Urinary bladder (tissue), 3 donors: ENCODE measurements at regions not wholly inside any gene's neighbourhood (a gene's known extent, or its start where the extent isn't known, plus 50 kb on each side); places are given as distances from the start of the nearest gene placed in this dataset.

Experiments
- DNase-seq: peaks from one replicate; pipeline ENCODE4 v3.0.0-alpha.2; 2015; ENCODE audit errors: extremely low spot score
- H3K27ac ChIP-seq: one replicate; pipeline ENCODE4 v1.5.1; 2013; ENCODE audit warnings: low read depth, mild to moderate bottlenecking, moderate library complexity
- H3K36me3 ChIP-seq: one replicate; pipeline ENCODE4 v1.6.1; 2013; ENCODE audit warnings: mild to moderate bottlenecking, moderate library complexity; ENCODE audit not compliant: insufficient read depth
- H3K4me1 ChIP-seq: one replicate; pipeline ENCODE4 v1.6.1; 2013; ENCODE audit warnings: mild to moderate bottlenecking, moderate library complexity; ENCODE audit not compliant: insufficient read depth
- H3K4me3 ChIP-seq: one replicate; pipeline ENCODE4 v1.5.1; 2013; ENCODE audit warnings: low read depth, low read length
- WGBS: extraction: QIAGEN DNeasy Blood & Tissue Kit; methylation state at CpG from one replicate; pipeline ENCODE4 v1.1.7; 2013; 5-methylcytosine and 5-hydroxymethylcytosine counted together
- donor health status: healthy with polysubstance abuse.
- donor health status: healthy.

DNA sequence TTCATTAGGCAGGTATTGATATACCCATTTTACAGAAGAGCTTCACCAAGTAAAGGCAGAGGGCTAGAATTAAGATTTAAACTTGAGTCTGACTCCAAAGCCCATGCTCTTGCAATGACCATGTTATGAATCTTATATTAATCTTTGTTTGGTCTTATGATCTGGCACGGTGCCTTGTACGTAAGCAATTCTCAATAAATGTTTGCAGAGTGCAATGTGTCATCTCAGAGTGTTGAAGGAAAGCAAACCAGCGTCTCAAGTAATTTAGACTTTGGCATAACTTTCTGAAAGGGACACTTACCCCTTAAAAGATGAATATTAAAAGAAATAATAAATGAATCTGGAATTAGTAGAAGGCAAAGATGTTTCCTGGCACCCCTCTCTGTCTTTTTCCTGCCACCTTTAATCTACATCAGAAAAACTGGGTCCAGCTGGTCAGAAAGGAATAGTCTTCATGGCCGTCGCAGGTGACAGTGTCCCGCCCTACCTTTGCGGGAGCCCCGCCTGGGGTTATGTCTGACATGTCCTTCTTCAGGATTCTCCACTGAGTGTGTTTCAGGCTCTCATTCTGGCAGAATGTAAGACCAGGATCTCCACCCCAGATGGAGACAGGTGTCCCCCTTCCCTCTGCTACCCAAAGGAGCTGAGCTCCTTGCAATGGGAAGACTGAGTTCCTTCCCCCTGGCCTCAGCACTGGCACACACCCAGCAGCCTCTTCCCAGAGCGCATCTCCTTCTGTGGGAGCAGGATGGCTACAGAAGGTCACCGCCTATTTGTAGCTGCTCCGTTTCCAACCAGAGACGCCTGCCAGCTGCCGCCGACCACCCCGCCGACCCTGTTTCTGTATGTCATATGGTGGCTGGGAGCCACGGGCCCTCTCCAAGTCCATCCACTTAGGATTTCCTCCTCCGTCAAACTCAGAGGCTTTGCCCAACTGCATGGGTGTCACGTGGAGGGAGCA is 266.3 kb upstream of the ECI2 start:
- H3K27ac ChIP-seq = no peak overlapping the region
- 47% methylated on average over 19 of the region's 19 CpGs for WGBS

DNA sequence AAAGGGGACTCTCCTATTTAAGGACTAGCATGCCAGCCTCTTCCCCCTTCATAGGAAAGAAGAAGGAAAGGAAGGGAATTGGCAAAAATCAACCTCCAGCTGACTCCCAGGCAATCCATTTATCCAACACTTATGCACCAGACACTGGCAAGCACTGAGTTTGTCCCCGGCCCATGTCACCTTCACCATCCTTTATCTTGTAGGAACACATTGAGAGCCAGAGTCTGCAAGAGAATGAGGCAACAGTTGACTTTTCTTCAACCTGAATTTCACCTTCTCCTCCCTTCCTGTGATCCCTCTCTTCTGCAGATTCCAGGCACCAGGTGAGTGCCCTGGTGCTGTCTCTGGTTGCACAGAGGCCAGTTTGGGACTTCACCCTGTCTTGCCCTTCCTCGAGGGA is 264.3 kb upstream of the ECI2 start:
- 94% methylated on average over 2 of the region's 2 CpGs for WGBS
- Histone ChIP-seq H3K4me1 (no peaks in the 10 kb centered on the region), H3K27ac (no peak overlapping the region), H3K36me3 (no peaks in the 10 kb centered on the region), H3K4me3 (no peak overlapping the region)
- no peak for DNase-seq

More for the DNA sequence above, 266.3 kb upstream of the ECI2 start:
- no peak for DNase-seq
- no peaks in the 10 kb centered on the region for H3K36me3 ChIP-seq
- no peak overlapping the region for H3K4me3 ChIP-seq
- H3K4me1 ChIP-seq = no peaks in the 10 kb centered on the region

DNA sequence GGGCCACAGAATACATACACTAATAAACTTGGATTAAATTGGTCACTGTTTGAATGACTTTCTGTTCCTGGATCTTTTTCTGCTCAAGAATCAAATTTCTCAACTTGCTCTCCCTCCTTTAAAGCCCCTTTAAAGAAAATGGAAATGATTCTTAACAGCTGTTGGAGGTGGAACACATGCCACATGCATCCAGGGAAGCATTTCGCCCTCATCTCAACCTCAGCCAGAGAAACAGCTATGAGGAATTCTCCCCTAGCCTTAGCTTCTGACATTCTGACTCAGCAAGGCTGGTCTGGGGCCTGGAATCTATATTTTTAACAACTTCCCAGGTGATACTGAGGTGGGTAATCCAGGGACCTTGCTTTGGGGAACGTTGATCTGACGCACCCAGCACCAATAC is 263.4 kb upstream of the ECI2 start:
- no peaks in the 10 kb centered on the region for H3K4me1 ChIP-seq
- 77% methylated on average over 3 of the region's 3 CpGs for WGBS
- DNase-seq = no peak
- H3K36me3 ChIP-seq = no peaks in the 10 kb centered on the region
- no peak overlapping the region for H3K4me3 ChIP-seq
- no peak overlapping the region for H3K27ac ChIP-seq

DNA sequence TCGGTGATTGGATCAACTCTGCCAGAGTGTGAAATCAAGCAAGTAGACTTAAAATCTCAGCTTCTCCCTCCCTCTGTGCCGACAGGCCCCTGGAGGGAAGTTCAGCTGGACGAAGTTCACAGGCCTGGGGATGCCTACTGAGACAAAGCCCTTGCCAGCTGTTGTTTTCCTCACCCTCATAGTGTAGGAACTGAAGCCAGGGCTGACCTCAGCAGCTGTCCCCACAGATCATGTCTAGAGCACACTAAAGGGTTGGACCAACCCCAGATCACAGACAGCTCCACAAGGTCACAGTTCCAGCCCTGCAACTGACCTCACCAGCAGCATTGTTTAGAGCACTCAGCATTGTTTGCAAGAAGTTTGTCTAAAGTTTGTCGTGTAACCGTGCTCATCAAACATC is 261.9 kb upstream of the ECI2 start:
- DNase-seq = no peak
- 81% methylated on average over 5 of the region's 5 CpGs for WGBS
- Histone ChIP-seq H3K4me1 (no peaks in the 10 kb centered on the region), H3K27ac (no peak overlapping the region), H3K4me3 (no peak overlapping the region), H3K36me3 (no peaks in the 10 kb centered on the region)

DNA sequence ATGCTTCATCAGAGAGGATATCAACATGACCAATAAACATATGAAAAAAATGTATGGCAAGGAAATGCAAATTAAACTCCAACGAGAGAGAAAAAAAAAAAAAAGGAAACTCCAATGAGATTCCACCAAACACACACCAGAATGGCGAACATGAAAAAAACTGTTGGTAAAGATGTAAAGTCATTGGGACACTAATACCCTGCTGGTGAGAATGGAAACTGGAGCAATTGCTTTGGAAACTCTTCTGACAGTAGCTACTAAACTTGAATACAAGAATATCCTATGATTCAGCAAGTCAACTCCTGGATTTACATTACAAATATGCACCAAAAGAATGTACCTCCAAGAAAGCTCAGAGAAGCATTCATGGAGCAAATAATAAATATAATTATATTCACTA is 260.7 kb upstream of the ECI2 start:
- no peak for DNase-seq
- WGBS = 79% methylated on average over 2 of the region's 2 CpGs
- Histone ChIP-seq H3K36me3 (no peaks in the 10 kb centered on the region), H3K4me1 (no peaks in the 10 kb centered on the region), H3K4me3 (no peak overlapping the region), H3K27ac (no peak overlapping the region)

DNA sequence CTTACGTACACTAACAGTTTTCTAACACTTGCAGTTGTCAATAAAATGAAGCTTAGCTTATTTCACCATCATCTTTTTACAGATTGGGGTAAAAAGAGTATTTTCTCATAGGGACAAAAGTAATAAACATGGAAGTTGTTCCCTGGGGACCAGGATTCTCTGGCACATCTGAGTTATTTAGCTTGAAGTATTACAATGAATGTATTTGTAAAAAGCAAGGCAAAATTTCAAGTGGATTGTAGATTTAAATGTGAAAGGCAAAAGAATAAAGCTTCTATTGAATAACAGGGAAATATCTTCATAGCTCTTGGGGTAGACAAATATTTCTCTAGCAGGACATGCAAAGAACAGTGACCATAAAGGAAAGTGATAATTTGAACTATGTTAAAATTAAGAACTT is 260.0 kb upstream of the ECI2 start:
- 63% methylated on average over 1 of the region's 1 CpG for WGBS
- Histone ChIP-seq H3K36me3 (no peaks in the 10 kb centered on the region), H3K27ac (no peak overlapping the region), H3K4me1 (no peaks in the 10 kb centered on the region), H3K4me3 (no peak overlapping the region)
- DNase-seq = no peak

DNA sequence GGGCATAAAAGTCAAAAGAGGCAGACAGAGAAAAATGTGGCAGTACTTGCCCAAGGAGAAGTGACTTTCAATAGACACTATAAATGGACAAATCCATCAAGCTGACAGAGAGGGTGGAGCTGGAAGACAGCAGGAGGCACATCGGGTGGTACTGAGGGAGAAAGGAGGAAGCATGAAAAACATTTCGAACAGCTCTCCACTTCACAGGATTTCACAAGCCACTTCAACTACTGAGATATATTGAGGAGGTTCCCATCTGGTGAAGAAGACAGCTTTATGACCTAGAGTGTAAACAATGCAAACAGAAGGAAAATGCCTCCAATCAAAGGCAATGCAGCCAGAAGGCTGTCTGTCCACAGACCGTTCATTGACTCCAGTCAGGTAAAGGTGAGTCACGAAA is 259.4 kb upstream of the ECI2 start:
- Histone ChIP-seq H3K27ac (no peak overlapping the region), H3K4me3 (no peak overlapping the region), H3K4me1 (no peaks in the 10 kb centered on the region), H3K36me3 (no peaks in the 10 kb centered on the region)
- DNase-seq = no peak
- 28% methylated on average over 4 of the region's 4 CpGs for WGBS

DNA sequence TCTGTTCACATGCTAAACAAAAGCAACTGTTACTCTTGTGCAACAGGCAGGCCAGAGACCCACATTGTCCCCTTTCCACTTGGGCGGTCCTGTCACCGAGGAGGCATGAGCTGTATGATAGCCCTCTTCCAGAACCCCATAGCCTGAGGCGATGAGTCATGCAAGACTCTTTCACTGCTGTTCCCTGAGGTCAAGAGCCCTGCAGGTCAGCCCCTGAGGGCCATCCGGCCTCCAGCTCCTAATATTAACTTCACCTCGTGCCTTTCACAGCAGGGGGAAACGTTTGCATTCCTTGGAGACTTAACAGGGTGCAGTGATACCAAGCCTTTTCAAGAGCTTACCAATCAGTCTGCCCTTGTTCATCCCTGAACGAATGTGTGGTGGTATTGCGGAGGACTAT is 253.3 kb upstream of the ECI2 start:
- H3K36me3 ChIP-seq = no peaks in the 10 kb centered on the region
- DNase-seq = no peak
- H3K4me1 ChIP-seq = no peaks in the 10 kb centered on the region
- H3K27ac ChIP-seq = no peak overlapping the region
- WGBS = 58% methylated on average over 8 of the region's 8 CpGs
- no peak overlapping the region for H3K4me3 ChIP-seq

DNA sequence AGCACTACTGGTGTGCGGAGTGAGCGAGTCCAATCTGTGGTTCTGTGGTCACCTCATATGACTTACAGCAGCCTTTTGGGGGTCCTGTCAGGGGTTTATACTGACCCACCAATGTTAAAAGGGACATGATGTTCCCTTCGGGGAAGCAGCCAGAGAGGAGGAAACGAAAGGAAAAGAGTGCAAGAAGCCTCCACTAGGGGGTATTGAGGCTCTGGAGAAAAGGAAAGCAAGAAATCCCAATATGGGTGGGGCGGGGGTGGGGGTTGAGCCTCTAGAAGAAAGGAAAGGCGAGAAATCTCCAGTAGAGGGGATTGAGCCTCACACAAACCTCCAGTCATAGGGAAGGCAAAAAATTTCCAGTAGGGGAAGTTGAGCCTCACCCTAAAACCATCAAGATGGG is 249.3 kb upstream of the ECI2 start:
- H3K36me3 ChIP-seq = no peaks in the 10 kb centered on the region
- 93% methylated on average over 6 of the region's 6 CpGs for WGBS
- H3K27ac ChIP-seq = no peak overlapping the region
- no peak overlapping the region for H3K4me3 ChIP-seq
- no peak for DNase-seq
- H3K4me1 ChIP-seq = no peaks in the 10 kb centered on the region

DNA sequence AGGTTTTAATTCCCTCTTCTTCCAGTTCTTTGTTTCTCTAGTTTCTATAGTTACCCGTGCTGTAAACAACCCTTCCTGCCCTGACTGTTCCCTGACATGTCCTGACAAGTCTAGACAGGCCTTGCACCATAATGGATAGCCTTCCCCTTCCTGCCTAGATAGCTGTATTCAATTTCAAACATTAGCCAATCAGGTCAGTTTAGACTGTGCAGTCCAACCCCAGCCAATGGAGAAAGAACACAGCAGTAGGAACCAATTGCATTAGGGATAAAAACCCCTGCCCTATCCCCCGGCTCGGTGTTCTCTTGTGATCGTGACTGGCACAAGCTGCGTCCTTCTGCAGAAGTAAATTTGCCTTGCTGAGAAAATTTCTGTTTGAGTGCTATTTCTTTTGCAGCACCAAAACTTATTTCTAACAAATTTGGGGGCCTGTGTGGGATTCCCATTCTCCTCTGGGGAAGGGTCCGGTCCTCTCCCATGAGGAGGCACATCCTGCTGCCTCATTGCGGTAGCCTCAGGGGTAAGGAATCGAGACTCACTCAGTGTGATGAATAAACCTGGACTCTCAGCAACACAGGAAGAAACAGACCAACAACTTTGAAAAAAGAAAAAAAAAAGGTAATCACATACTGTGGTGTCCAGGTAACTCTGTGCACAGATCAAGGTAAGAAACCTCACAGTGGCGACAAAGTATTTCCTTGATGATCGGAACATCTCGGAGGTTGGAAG is 248.7 kb upstream of the ECI2 start:
- DNase-seq = no peak
- 87% methylated on average over 11 of the region's 11 CpGs for WGBS
- Histone ChIP-seq H3K4me3 (no peak overlapping the region), H3K36me3 (no peaks in the 10 kb centered on the region), H3K4me1 (no peaks in the 10 kb centered on the region), H3K27ac (no peak overlapping the region)

DNA sequence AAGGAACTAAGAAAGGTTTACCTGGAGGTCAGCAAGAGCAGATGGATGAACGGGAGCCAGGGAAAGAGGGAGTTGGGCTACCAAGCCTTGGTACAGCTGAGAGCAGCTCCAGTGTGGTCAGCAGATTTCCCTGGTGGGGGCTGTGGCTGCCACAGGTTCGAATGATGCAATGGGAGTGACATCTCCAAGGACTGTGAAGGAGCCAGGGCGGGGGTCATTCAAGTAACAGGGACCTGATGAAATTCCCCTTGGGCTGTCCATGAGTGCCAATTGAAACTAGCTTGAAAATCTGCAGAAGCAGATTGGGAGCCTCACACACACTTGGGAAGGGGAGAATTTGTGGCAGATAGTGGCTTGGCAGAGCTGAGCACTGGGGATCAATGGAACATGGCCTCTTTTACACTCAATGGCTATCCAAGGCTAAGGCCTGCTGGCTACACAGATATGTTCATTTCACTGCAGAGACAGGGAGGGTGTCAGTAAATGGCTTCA is 247.0 kb upstream of the ECI2 start:
- Histone ChIP-seq H3K4me1 (no peaks in the 10 kb centered on the region), H3K27ac (no peak overlapping the region), H3K4me3 (no peak overlapping the region), H3K36me3 (no peaks in the 10 kb centered on the region)
- no peak for DNase-seq
- WGBS = 88% methylated on average over 3 of the region's 3 CpGs

DNA sequence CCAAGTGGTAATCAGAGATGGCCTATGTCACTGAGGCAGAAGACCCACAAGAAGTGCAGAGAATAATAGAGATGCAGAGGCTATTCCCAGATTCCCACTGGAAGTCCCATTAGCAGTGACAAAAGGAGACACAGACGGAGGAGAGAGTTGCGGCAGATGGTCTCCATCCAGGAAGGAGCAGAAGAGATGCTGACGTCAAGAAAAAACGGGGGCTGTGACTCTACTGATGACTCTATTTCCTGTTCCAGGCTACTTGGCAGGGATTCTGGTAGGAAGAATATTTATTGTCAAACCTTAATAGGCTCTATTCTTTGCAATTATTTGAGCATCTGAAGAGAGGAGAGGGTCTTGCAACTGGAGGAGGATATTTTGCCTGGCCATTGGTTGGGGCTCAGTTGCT is 246.0 kb upstream of the ECI2 start:
- WGBS = 53% methylated on average over 4 of the region's 4 CpGs
- Histone ChIP-seq H3K27ac (no peak overlapping the region), H3K36me3 (no peaks in the 10 kb centered on the region), H3K4me3 (no peak overlapping the region), H3K4me1 (no peaks in the 10 kb centered on the region)
- DNase-seq = no peak

DNA sequence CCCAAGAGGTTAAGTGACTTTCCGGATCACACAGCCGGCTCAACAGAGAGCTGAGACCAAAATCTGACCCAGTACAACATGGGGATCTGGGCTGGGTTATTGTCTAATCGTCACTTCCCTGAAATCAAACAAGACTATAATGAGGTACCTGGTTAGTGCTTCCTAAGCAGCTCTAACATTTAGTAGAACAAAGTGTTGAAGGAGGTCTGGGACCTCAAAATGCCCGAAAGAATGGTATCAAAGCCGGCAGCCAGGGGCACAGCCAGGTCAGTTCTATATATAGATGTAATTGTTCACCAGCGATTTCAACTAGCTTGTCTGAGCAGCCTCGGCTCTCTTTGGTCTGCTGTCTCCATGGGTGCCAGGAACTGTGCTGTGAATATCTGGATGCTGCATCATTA is 245.5 kb upstream of the ECI2 start:
- Histone ChIP-seq H3K4me3 (no peak overlapping the region), H3K36me3 (no peaks in the 10 kb centered on the region), H3K4me1 (no peaks in the 10 kb centered on the region), H3K27ac (no peak overlapping the region)
- WGBS = 64% methylated on average over 7 of the region's 7 CpGs
- DNase-seq = no peak

DNA sequence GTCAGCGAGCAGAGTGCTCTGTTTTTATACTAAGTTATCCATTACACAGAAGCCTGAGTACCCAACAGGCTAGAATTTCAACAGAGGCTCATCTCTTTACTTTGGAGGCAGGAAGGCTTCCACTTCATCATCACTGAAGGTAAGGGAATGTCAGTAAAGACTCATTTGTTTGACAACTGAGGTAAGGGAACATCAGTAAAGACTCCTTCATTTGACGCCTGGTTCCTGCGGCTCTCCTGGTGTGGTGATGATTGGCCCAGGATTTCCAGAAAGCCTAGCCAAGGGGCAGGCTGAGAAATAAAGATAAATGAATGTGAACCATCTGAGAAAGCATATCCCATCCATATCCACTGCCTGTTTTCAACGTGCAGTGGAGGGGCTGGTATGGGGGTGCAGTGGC is 244.6 kb upstream of the ECI2 start:
- Histone ChIP-seq H3K36me3 (no peaks in the 10 kb centered on the region), H3K4me3 (no peak overlapping the region), H3K4me1 (no peaks in the 10 kb centered on the region), H3K27ac (no peak overlapping the region)
- DNase-seq = no peak
- 80% methylated on average over 4 of the region's 4 CpGs for WGBS
